CD4-positive, alpha-beta T cell (primary cell): ENCODE measurements at regions not wholly inside any gene's neighbourhood (a gene's known extent, or its start where the extent isn't known, plus 50 kb on each side); places are given as distances from the start of the nearest gene placed in this dataset.

Source experiments
- ATAC-seq: fragments of 200-7000 bp; cut with Tn5 transposase; one replicate; pipeline ENCODE4 v1.10.0; 2022; ENCODE audit warnings: mild to moderate bottlenecking; ENCODE audit not compliant: poor library complexity
- CTCF ChIA-PET: fragments of 350-600 bp; sonication (Branson Sonifier 250); formaldehyde crosslinking; loops from one replicate; lab custom pipeline; 2021; ENCODE audit warnings: antibody characterized with exemption, inconsistent platforms; lab: Charles Lee
- POLR2A ChIA-PET: fragments of 350-600 bp; sonication (Branson Sonifier 250); formaldehyde crosslinking; loops from one replicate; lab custom pipeline; 2021; ENCODE audit warnings: antibody characterized with exemption, inconsistent platforms; lab: Charles Lee
- DNase-seq, 14 experiments: peaks; one replicate each; pipeline ENCODE4 v3.0.0-alpha.2; 2013 to 2020; ENCODE audit warnings: mixed read lengths in 2 of 14
- H3K27ac ChIP-seq, 2 donors: one replicate each; pipeline versions ENCODE4 v1.5.1 to v1.7.0; 2013; ENCODE audit warnings: low read length in 2 of 2, low read depth in 1 of 2, mild to moderate bottlenecking in 1 of 2
- H3K27me3 ChIP-seq, 2 experiments: 1 replicate in 1 of 2; 2 replicates in 1 of 2; pipeline versions ENCODE4 v1.6.1 to v1.7.0; 2013; ENCODE audit warnings: low read length in 2 of 2, control low read depth in 1 of 2, mild to moderate bottlenecking in 1 of 2, moderate library complexity in 1 of 2; ENCODE audit not compliant: insufficient read depth in 2 of 2, control insufficient read depth in 1 of 2
- H3K36me3 ChIP-seq: one replicate; pipeline ENCODE4 v1.6.1; 2013; ENCODE audit warnings: low read length, control low read depth; ENCODE audit not compliant: insufficient read depth
- H3K4me1 ChIP-seq: one replicate; pipeline ENCODE4 v1.6.1; 2013; ENCODE audit warnings: low read length, control low read depth; ENCODE audit not compliant: insufficient read depth
- H3K4me3 ChIP-seq: one replicate; pipeline ENCODE4 v1.5.1; 2013; ENCODE audit warnings: mild to moderate bottlenecking, low read length, moderate library complexity
- H3K9me3 ChIP-seq, 2 experiments: 1 replicate in 1 of 2; 2 replicates in 1 of 2; pipeline versions ENCODE4 v1.6.1 to v1.7.0; 2013; ENCODE audit warnings: low read length in 2 of 2, mild to moderate bottlenecking in 2 of 2, control low read depth in 1 of 2, moderate library complexity in 1 of 2; ENCODE audit not compliant: control insufficient read depth in 1 of 2, insufficient read depth in 1 of 2
- H3K27ac Mint-ChIP-seq: one replicate; pipeline ENCODE4 v1.8.0; 2020; ENCODE audit warnings: mixed read lengths
- H3K27me3 Mint-ChIP-seq: one replicate; pipeline ENCODE4 v1.8.0; 2021; ENCODE audit warnings: mixed read lengths
- H3K36me3 Mint-ChIP-seq: one replicate; pipeline ENCODE4 v1.8.0; 2021; ENCODE audit warnings: low read depth, mixed read lengths
- H3K4me1 Mint-ChIP-seq: one replicate; pipeline ENCODE4 v1.8.0; 2021; ENCODE audit warnings: low read depth, mixed read lengths
- H3K4me3 Mint-ChIP-seq: one replicate; pipeline ENCODE4 v1.8.0; 2020; ENCODE audit warnings: mild to moderate bottlenecking, mixed read lengths
- H3K9me3 Mint-ChIP-seq: one replicate; pipeline ENCODE4 v1.8.0; 2020; ENCODE audit warnings: mixed read lengths
- CTCF ChIP-seq: fragments of 200-600 bp; IDR thresholded peaks from one replicate; pipeline ENCODE4 v1.8.0; 2022; ENCODE audit warnings: antibody characterized with exemption, mild to moderate bottlenecking
- intact Hi-C, 2 experiments: fragments of 100-400 bp; cut with DNase I in 1 of 2; cut with micrococcal nuclease in 1 of 2; formaldehyde crosslinking; loops; one replicate each; pipeline versions ENCODE4 v1.15.1 to v1.9.0; 2023 to 2025; cut with DNase I, micrococcal nuclease

- CTCF ChIA-PET = no interaction called here
- intact Hi-C loops = no loop called here
These were observed 796.6 kb upstream of the DPPA4 start for GRCh38 chr3:110133971-110134370.

GRCh38 chr3:110139048-110139447 is 801.7 kb upstream of the DPPA4 start:
- ChIA-PET CTCF (no interaction called here), POLR2A (no interaction called here)
- ATAC-seq = no peak
- H3K27me3 Mint-ChIP-seq = no peaks in the 10 kb centered on the region
- H3K27ac Mint-ChIP-seq = no peak overlapping the region
- Histone ChIP-seq H3K27ac (no peak overlapping the region), H3K36me3 (no peaks in the 10 kb centered on the region), H3K4me3 (no peak overlapping the region), H3K27me3 (no peaks in the 10 kb centered on the region), H3K4me1 (no peaks in the 10 kb centered on the region), H3K9me3 (peaks cover 0 to 4% of the 10 kb centered on the region in 2 experiments)
- TF ChIP-seq CTCF = no peak
- no peak overlapping the region for H3K4me3 Mint-ChIP-seq
- intact Hi-C loops = no loop called here
- no peaks in the 10 kb centered on the region for H3K4me1 Mint-ChIP-seq
- H3K9me3 Mint-ChIP-seq = no peaks in the 10 kb centered on the region
- H3K36me3 Mint-ChIP-seq = no peaks in the 10 kb centered on the region
- no peak for DNase-seq

More at GRCh38 chr3:110133971-110134370, 796.6 kb upstream of the DPPA4 start:
- no peaks in the 10 kb centered on the region for H3K27me3 Mint-ChIP-seq
- Histone ChIP-seq H3K4me3 (no peak overlapping the region), H3K9me3 (peaks cover 0 to 4% of the 10 kb centered on the region in 2 experiments), H3K4me1 (no peaks in the 10 kb centered on the region), H3K36me3 (no peaks in the 10 kb centered on the region), H3K27ac (no peak overlapping the region), H3K27me3 (no peaks in the 10 kb centered on the region)
- H3K27ac Mint-ChIP-seq = no peak overlapping the region
- POLR2A ChIA-PET = no interaction called here
- H3K4me1 Mint-ChIP-seq = no peaks in the 10 kb centered on the region
- H3K4me3 Mint-ChIP-seq = no peak overlapping the region
- H3K36me3 Mint-ChIP-seq = no peaks in the 10 kb centered on the region
- H3K9me3 Mint-ChIP-seq = peaks cover 2% of the 10 kb centered on the region
- ATAC-seq (no peak), DNase-seq (no peak)
- no peak for TF ChIP-seq CTCF

GRCh38 chr3:110139821-110140220 is 802.5 kb upstream of the DPPA4 start:
- Histone ChIP-seq H3K27ac (no peak overlapping the region), H3K9me3 (peaks cover 0 to 4% of the 10 kb centered on the region in 2 experiments), H3K4me1 (no peaks in the 10 kb centered on the region), H3K36me3 (no peaks in the 10 kb centered on the region), H3K4me3 (no peak overlapping the region), H3K27me3 (no peaks in the 10 kb centered on the region)
- no peaks in the 10 kb centered on the region for H3K4me1 Mint-ChIP-seq
- POLR2A ChIA-PET = no interaction called here
- no peak overlapping the region for H3K27ac Mint-ChIP-seq
- no peak for TF ChIP-seq CTCF
- DNase-seq (no peak), ATAC-seq (no peak)
- H3K36me3 Mint-ChIP-seq = no peaks in the 10 kb centered on the region
- intact Hi-C loops = no loop called here
- H3K9me3 Mint-ChIP-seq = no peaks in the 10 kb centered on the region
- H3K27me3 Mint-ChIP-seq = no peaks in the 10 kb centered on the region
- H3K4me3 Mint-ChIP-seq = no peak overlapping the region
- CTCF ChIA-PET = no interaction called here
